ENCODE measurements at regions not wholly inside any gene's neighbourhood (a gene's known extent, or its start where the extent isn't known, plus 50 kb on each side); places are given as distances from the start of the nearest gene placed in this dataset.

DNA sequence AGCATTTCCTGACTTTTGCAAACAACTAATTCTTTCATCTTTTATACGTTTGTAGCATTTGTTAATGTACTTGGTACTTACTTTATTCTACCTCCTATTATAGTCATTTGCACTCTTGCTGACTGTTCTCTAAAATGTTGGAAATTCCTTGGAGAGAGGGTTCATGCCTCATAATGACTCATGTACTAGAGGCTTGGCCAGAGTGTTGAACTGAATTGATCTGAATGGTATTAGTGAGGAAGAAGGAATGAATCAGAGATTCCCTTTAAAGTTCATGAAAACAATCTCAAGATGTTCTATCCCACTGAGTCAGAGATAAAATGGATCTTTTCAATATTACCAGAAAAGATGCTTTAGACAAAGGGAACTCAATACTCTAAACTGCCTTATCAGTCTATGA is 383.4 kb downstream of the SEC16B start:
- TF ChIP-seq POLR2A (IDR thresholded peaks at IDR 0.05) = no peak
- TF ChIP-seq, protein P1, sequence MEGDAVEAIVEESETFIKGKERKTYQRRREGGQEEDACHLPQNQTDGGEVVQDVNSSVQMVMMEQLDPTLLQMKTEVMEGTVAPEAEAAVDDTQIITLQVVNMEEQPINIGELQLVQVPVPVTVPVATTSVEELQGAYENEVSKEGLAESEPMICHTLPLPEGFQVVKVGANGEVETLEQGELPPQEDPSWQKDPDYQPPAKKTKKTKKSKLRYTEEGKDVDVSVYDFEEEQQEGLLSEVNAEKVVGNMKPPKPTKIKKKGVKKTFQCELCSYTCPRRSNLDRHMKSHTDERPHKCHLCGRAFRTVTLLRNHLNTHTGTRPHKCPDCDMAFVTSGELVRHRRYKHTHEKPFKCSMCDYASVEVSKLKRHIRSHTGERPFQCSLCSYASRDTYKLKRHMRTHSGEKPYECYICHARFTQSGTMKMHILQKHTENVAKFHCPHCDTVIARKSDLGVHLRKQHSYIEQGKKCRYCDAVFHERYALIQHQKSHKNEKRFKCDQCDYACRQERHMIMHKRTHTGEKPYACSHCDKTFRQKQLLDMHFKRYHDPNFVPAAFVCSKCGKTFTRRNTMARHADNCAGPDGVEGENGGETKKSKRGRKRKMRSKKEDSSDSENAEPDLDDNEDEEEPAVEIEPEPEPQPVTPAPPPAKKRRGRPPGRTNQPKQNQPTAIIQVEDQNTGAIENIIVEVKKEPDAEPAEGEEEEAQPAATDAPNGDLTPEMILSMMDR (IDR thresholded peaks at IDR 0.05) = no peak
- TF ChIP-seq EP300 (IDR thresholded peaks at IDR 0.05) = no peak

All from tibial nerve (tissue), 4 donors.